H1 (cell line): ENCODE measurements at regions not wholly inside any gene's neighbourhood (a gene's known extent, or its start where the extent isn't known, plus 50 kb on each side); places are given as distances from the start of the nearest gene placed in this dataset.

Experiments
- CTCF ChIA-PET: fragments of 300-600 bp; sonication (Branson Sonifier 250); formaldehyde crosslinking; loops from one replicate; lab custom pipeline; 2021; ENCODE audit not compliant: partially characterized antibody; lab: Charles Lee
- POLR2A ChIA-PET: fragments of 300-600 bp; sonication (Branson Sonifier 250); formaldehyde crosslinking; loops from one replicate; lab custom pipeline; 2021; ENCODE audit warnings: inconsistent platforms; ENCODE audit not compliant: partially characterized antibody; lab: Charles Lee
- DNase-seq, 2 experiments: peaks; one replicate each; pipeline versions ENCODE4 v3.0.0 to v3.0.0-alpha.2; 2010 to 2022; ENCODE audit warnings: low spot score in 2 of 2, low read depth in 1 of 2, mixed read lengths in 1 of 2
- FAIRE-seq: peaks from 2 replicates; lab custom pipeline; 2011; peaks lifted over from hg19 to GRCh38; lab: Jason Lieb, UNC
- H2AFZ ChIP-seq: 2 replicates; pipeline ENCODE4 v1.8.1; 2012; ENCODE audit warnings: low read length, inconsistent platforms
- H2AK5ac ChIP-seq: 2 replicates; pipeline ENCODE4 v1.6.1; 2013; ENCODE audit warnings: low read depth, low read length
- H2BK120ac ChIP-seq: replicated peaks from 2 replicates; pipeline ENCODE3; 2013; ENCODE audit warnings: low read depth, low read length, inconsistent platforms
- H2BK12ac ChIP-seq: 2 replicates; pipeline ENCODE4 v1.6.1; 2013; ENCODE audit warnings: low read depth, low read length
- H2BK15ac ChIP-seq: 2 replicates; pipeline ENCODE4 v1.6.1; 2013; ENCODE audit warnings: low read length
- H2BK20ac ChIP-seq: 2 replicates; pipeline ENCODE4 v1.6.1; 2013; ENCODE audit warnings: low read length
- H2BK5ac ChIP-seq: 2 replicates; pipeline ENCODE4 v1.6.1; 2013; ENCODE audit warnings: low read depth, low read length
- H3K14ac ChIP-seq: 2 replicates; pipeline ENCODE4 v1.6.1; 2013; ENCODE audit warnings: inconsistent platforms; ENCODE audit not compliant: insufficient read length
- H3K18ac ChIP-seq: 2 replicates; pipeline ENCODE4 v1.6.1; 2013; ENCODE audit warnings: low read length; ENCODE audit errors: extremely low read depth
- H3K23ac ChIP-seq: 2 replicates; pipeline ENCODE4 v1.6.1; 2013; ENCODE audit warnings: inconsistent platforms; ENCODE audit not compliant: insufficient read length
- H3K23me2 ChIP-seq: 2 replicates; pipeline ENCODE4 v1.6.1; 2013; ENCODE audit warnings: low read depth, low read length
- H3K27ac ChIP-seq: 2 replicates; pipeline ENCODE4 v1.6.1; 2011; ENCODE audit warnings: low read depth, low read length, inconsistent platforms
- H3K27me3 ChIP-seq, 4 experiments: replicated peaks in 1 of 4; 1 replicate in 1 of 4; 2 replicates in 3 of 4; pipeline versions ENCODE4 v1.6.1 to v1.8.1; 2011 to 2013; ENCODE audit warnings: low read length in 3 of 4, mild to moderate bottlenecking in 3 of 4, inconsistent platforms in 2 of 4, mixed read lengths in 2 of 4, moderate library complexity in 1 of 4; ENCODE audit not compliant: control insufficient read depth in 3 of 4, insufficient read depth in 3 of 4; ENCODE audit errors: extremely low read depth in 1 of 4
- H3K36me3 ChIP-seq, 4 experiments: 2 replicates each; pipeline versions ENCODE4 v1.6.1 to v1.8.1; 2011 to 2013; ENCODE audit warnings: mild to moderate bottlenecking in 4 of 4, low read length in 3 of 4, moderate library complexity in 2 of 4, control low read depth in 1 of 4, inconsistent platforms in 1 of 4; ENCODE audit not compliant: insufficient read depth in 4 of 4, control insufficient read depth in 2 of 4
- H3K4ac ChIP-seq: replicated peaks from 2 replicates; pipeline ENCODE3; 2013; ENCODE audit warnings: low read length, low read depth, mixed read lengths, inconsistent platforms; ENCODE audit not compliant: insufficient read length
- H3K4me1 ChIP-seq, 4 experiments: replicated peaks in 1 of 4; 1 replicate in 1 of 4; 2 replicates in 3 of 4; pipeline versions ENCODE4 v1.6.1 to v1.8.1; 2011 to 2013; ENCODE audit warnings: low read length in 3 of 4, inconsistent platforms in 2 of 4, mixed read lengths in 1 of 4; ENCODE audit not compliant: insufficient read depth in 4 of 4, control insufficient read depth in 3 of 4
- H3K4me2 ChIP-seq, 2 experiments: 2 replicates each; pipeline versions ENCODE4 v1.6.1 to v1.8.1; 2011 to 2013; ENCODE audit warnings: low read depth in 2 of 2, low read length in 2 of 2, control low read depth in 1 of 2, inconsistent platforms in 1 of 2, mild to moderate bottlenecking in 1 of 2; ENCODE audit not compliant: insufficient read depth in 1 of 2
- H3K4me3 ChIP-seq, 4 experiments: fragments of 200-600, 300-600 bp in 1 of 4; sonication (generic), shearing (Covaris generic), sonication (Bioruptor Twin) in 1 of 4; 2 replicates each; pipeline versions ENCODE4 v1.5.1 to v1.8.1; 2011 to 2016; ENCODE audit warnings: low read length in 4 of 4, low read depth in 3 of 4, control low read depth in 2 of 4, inconsistent platforms in 2 of 4, mild to moderate bottlenecking in 2 of 4, mixed read lengths in 1 of 4, moderate library complexity in 1 of 4; ENCODE audit not compliant: insufficient read depth in 2 of 4; ENCODE audit errors: extremely low read depth in 1 of 4
- H3K56ac ChIP-seq: replicated peaks from 2 replicates; pipeline ENCODE3; 2013; ENCODE audit warnings: low read depth, mild to moderate bottlenecking, mixed read lengths, low read length, inconsistent platforms; ENCODE audit not compliant: insufficient read length
- H3K79me1 ChIP-seq: 2 replicates; pipeline ENCODE4 v1.6.1; 2013; ENCODE audit warnings: low read depth, low read length, control low read depth
- H3K79me2 ChIP-seq, 2 experiments: 2 replicates each; pipeline versions ENCODE4 v1.6.1 to v1.8.1; 2012 to 2013; ENCODE audit warnings: low read length in 2 of 2, mild to moderate bottlenecking in 2 of 2, inconsistent platforms in 1 of 2; ENCODE audit not compliant: insufficient read depth in 2 of 2, control insufficient read depth in 1 of 2
- H3K9ac ChIP-seq, 4 experiments: replicated peaks in 1 of 4; 1 replicate in 1 of 4; 2 replicates in 3 of 4; pipeline versions ENCODE4 v1.6.1 to v1.8.1; 2011 to 2013; ENCODE audit warnings: low read depth in 3 of 4, low read length in 3 of 4, control low read depth in 2 of 4, mild to moderate bottlenecking in 2 of 4, moderate library complexity in 2 of 4, inconsistent platforms in 1 of 4; ENCODE audit errors: extremely low read depth in 1 of 4
- H3K9me3 ChIP-seq, 2 experiments: 2 replicates each; pipeline versions ENCODE4 v1.6.1 to v1.8.1; 2012 to 2013; ENCODE audit warnings: mild to moderate bottlenecking in 2 of 2, moderate library complexity in 2 of 2, control low read depth in 1 of 2, inconsistent platforms in 1 of 2, low read depth in 1 of 2, low read length in 1 of 2, mixed read lengths in 1 of 2; ENCODE audit not compliant: insufficient read depth in 2 of 2
- H4K20me1 ChIP-seq, 2 experiments: replicated peaks in 1 of 2; 2 replicates each; pipeline versions ENCODE3 to v1.8.1; 2011 to 2013; ENCODE audit warnings: inconsistent platforms in 2 of 2, low read length in 2 of 2, mild to moderate bottlenecking in 1 of 2; ENCODE audit not compliant: insufficient read depth in 2 of 2, control insufficient read depth in 1 of 2
- H4K5ac ChIP-seq: 2 replicates; pipeline ENCODE4 v1.6.1; 2013; ENCODE audit warnings: low read length, low read depth, mixed read lengths, inconsistent platforms; ENCODE audit not compliant: insufficient read length
- H4K8ac ChIP-seq: 2 replicates; pipeline ENCODE4 v1.8.0; 2013; ENCODE audit warnings: mild to moderate bottlenecking, moderate library complexity, low read length, inconsistent platforms; ENCODE audit not compliant: insufficient read depth; ENCODE audit errors: extremely low read depth
- H4K91ac ChIP-seq: replicated peaks from 2 replicates; pipeline ENCODE3; 2013; ENCODE audit warnings: low read length, mixed read lengths, inconsistent platforms; ENCODE audit not compliant: insufficient read length
- CBX5 ChIP-seq: fragments of 300-800, 300-1000 bp; sonication (generic); IDR thresholded peaks from 2 replicates; pipeline ENCODE4 v1.7.1; 2016; ENCODE audit warnings: antibody characterized with exemption, low read length, low read depth
- GTF2F1 ChIP-seq: IDR thresholded peaks from 2 replicates; pipeline ENCODE4 v1.6.1; 2012; ENCODE audit warnings: low read depth, low read length, improper control_type of control experiment, borderline replicate concordance
- NANOG ChIP-seq: IDR thresholded peaks from 2 replicates; pipeline ENCODE4 v1.6.1; 2011; ENCODE audit warnings: low read length, low read depth, mild to moderate bottlenecking, inconsistent platforms; ENCODE audit not compliant: insufficient read depth, poor library complexity, severe bottlenecking
- SIN3A ChIP-seq, 2 experiments: IDR thresholded peaks in 1 of 2; conservative IDR thresholded peaks in 1 of 2; 2 replicates each; pipeline ENCODE4 v1.6.1; 2011 to 2012; ENCODE audit warnings: low read length in 2 of 2, improper control_type of control experiment in 1 of 2, low read depth in 1 of 2, mild to moderate bottlenecking in 1 of 2
- TBP ChIP-seq: IDR thresholded peaks from 2 replicates; pipeline ENCODE4 v1.6.1; 2011; ENCODE audit warnings: low read depth, low read length, improper control_type of control experiment
- YY1 ChIP-seq: IDR thresholded peaks from 2 replicates; pipeline ENCODE4 v1.6.1; 2011; ENCODE audit warnings: low read depth, mild to moderate bottlenecking, low read length
- WGBS, 2 experiments: shearing (Covaris generic) in 1 of 2; methylation state at CpG; one replicate each; pipeline versions ENCODE4 v1.1.6 to v1.1.7; 2013 to 2015; ENCODE audit warnings: low lambda C conversion rate in 2 of 2, mixed read lengths in 2 of 2, inconsistent platforms in 1 of 2, low coverage in 1 of 2, missing lambda C conversion rate in 1 of 2; ENCODE audit not compliant: insufficient replicate concordance in 2 of 2, insufficient coverage in 1 of 2, insufficient read length in 1 of 2; ENCODE audit errors: extremely low coverage in 1 of 2, missing lambda C conversion rate in 1 of 2; 5-methylcytosine and 5-hydroxymethylcytosine counted together

- Histone ChIP-seq H3K36me3 (no peaks in the 10 kb centered on the region), H3K14ac (no peak overlapping the region), H4K20me1 (no peaks in the 10 kb centered on the region), H2BK15ac (no peak overlapping the region), H2BK12ac (no peak overlapping the region), H3K79me1 (no peaks in the 10 kb centered on the region), H3K18ac (no peak overlapping the region), H2BK120ac (no peak overlapping the region), H3K23me2 (no peaks in the 10 kb centered on the region), H3K23ac (no peak overlapping the region), H2AFZ (no peak overlapping the region), H3K27ac (no peak overlapping the region), H4K8ac (no peak overlapping the region), H3K56ac (no peak overlapping the region), H3K9me3 (no peaks in the 10 kb centered on the region), H2BK5ac (no peak overlapping the region), H3K4me2 (no peak overlapping the region), H3K4me3 (no peak overlapping the region), H3K79me2 (no peaks in the 10 kb centered on the region), H3K4ac (no peak overlapping the region), H3K9ac (no peak overlapping the region), H4K5ac (no peak overlapping the region), H2BK20ac (no peak overlapping the region), H3K27me3 (no peaks in the 10 kb centered on the region), H4K91ac (no peak overlapping the region), H3K4me1 (peaks cover 0 to 3% (median 2%) of the 10 kb centered on the region in 4 experiments; a peak in 3 of 7 replicates), H2AK5ac (no peak overlapping the region)
- CTCF ChIA-PET = no interaction called here
- peak; percentile 87 for FAIRE-seq
- TF ChIP-seq GTF2F1 = no peak
- no peak for TF ChIP-seq TBP
- TF ChIP-seq SIN3A (conservative IDR thresholded peaks at IDR 0.05 in 1 of 2, IDR thresholded peaks at IDR 0.05 in 1 of 2; ENCODE audit: low read depth in 1 of 2, low read length in 2 of 2) = peak in 1 of 2 experiments; percentile 69; a peak in 1 of 4 replicates
- no peak for TF ChIP-seq CBX5
- no peak for TF ChIP-seq NANOG
- TF ChIP-seq YY1 = no peak
- DNase-seq = peak; percentile 58 to 83
- POLR2A ChIA-PET = no interaction called here
- WGBS, 2 experiments = 31% methylated on average over 3 of the region's 3 CpGs; no CpG with 5 or more reads in 1 of the 2 experiments
These were observed 541.9 kb upstream of the SEL1L start for GRCh38 chr14:82075566-82075965.
